ENCODE measurements at regions not wholly inside any gene's neighbourhood (a gene's known extent, or its start where the extent isn't known, plus 50 kb on each side); places are given as distances from the start of the nearest gene placed in this dataset.
"Not testable (repeated sequence)": the region's sequence is repeated elsewhere in the genome, so short reads cannot be mapped to it uniquely, and the experiment has no call there.

DNA sequence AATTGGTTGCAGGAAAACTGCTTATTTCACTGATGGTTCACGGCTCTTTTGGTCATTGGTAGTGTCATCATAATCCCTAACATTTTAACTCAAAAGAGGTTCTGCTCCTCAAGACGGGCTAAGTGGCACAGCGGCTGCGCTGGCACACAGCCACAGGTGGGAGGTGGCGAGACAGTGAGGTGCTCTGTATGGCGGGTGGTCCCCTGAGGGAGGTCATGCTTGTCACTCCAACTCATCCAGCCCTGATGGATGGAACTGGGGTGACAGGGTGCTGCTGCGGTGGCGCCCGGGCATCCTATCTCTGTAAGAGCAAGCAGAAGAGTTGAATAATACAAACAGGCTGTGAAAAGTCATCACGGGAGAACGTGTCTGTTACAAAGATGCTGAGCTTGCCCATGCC lies 370.2 kb downstream of the SFMBT2 start:
- Histone ChIP-seq H2AFZ (ENCODE audit: low read length) (no peak overlapping the region), H4K20me1 (ENCODE audit: insufficient read depth, low read length, poor library complexity, severe bottlenecking) (no peaks in the 10 kb centered on the region), H3K4me2 (ENCODE audit: low read depth, low read length, poor library complexity, severe bottlenecking) (no peak overlapping the region), H3F3A (ENCODE audit: low read depth) (no peaks in the 10 kb centered on the region), H3K36me3 (ENCODE audit: insufficient read depth, low read length) (no peaks in the 10 kb centered on the region), H3K9me2 (replicated peaks; ENCODE audit: low read depth, low read length) (no peaks in the 10 kb centered on the region), H3K27me3 (ENCODE audit: insufficient read depth, low read length, poor library complexity, severe bottlenecking) (no peaks in the 10 kb centered on the region), H3K9ac (ENCODE audit: low read depth, low read length, poor library complexity, severe bottlenecking) (no peak overlapping the region), H3K79me2 (ENCODE audit: insufficient read depth, low read length) (no peaks in the 10 kb centered on the region), H3K4me3 (ENCODE audit: low read length, poor library complexity, severe bottlenecking) (no peak overlapping the region), H3K4me1 (ENCODE audit: insufficient read depth, low read length, poor library complexity, severe bottlenecking) (peaks cover 37% of the 10 kb centered on the region), H3K9me3 (ENCODE audit: insufficient read depth, low read depth, low read length) (no peaks in the 10 kb centered on the region)
- TF ChIP-seq CTCF (conservative IDR thresholded peaks at IDR 0.05; ENCODE audit: low read length) (no peak), EZH2phosphoT487 (IDR thresholded peaks at IDR 0.05; ENCODE audit: borderline replicate concordance) (no peak)

DNA sequence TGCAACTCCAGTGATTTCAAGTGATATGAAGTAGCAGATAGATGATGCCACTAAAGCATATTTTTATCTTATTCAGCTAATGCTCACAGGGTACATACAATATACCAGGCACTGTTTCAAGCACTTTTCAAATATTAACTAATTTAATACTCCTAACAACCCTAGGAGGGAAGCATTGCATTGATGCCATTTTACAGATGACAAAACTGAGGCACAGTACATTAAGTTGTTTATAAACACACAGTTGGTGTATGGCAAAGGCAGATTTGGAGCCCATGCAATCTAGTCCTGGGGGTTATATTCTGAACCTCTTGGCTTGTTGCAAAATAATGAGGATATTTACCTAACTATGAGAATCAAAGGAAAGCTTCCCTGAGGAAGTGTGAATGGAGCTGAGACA lies 371.0 kb downstream of the SFMBT2 start:
- no peak overlapping the region for H3K9ac ChIP-seq (ENCODE audit: low read depth, low read length, poor library complexity, severe bottlenecking)
- H3F3A ChIP-seq (ENCODE audit: low read depth) = no peaks in the 10 kb centered on the region
- no peaks in the 10 kb centered on the region for H4K20me1 ChIP-seq (ENCODE audit: insufficient read depth, low read length, poor library complexity, severe bottlenecking)
- no peak overlapping the region for H2AFZ ChIP-seq (ENCODE audit: low read length)
- H3K27me3 ChIP-seq (ENCODE audit: insufficient read depth, low read length, poor library complexity, severe bottlenecking) = no peaks in the 10 kb centered on the region
- no peaks in the 10 kb centered on the region for H3K9me3 ChIP-seq (ENCODE audit: insufficient read depth, low read depth, low read length)
- no peak overlapping the region for H3K4me2 ChIP-seq (ENCODE audit: low read depth, low read length, poor library complexity, severe bottlenecking)
- peaks cover 35% of the 10 kb centered on the region for H3K4me1 ChIP-seq (ENCODE audit: insufficient read depth, low read length, poor library complexity, severe bottlenecking)
- H3K4me3 ChIP-seq (ENCODE audit: low read length, poor library complexity, severe bottlenecking) = no peak overlapping the region
- TF ChIP-seq CTCF (conservative IDR thresholded peaks at IDR 0.05; ENCODE audit: low read length) = no peak
- TF ChIP-seq EZH2phosphoT487 (IDR thresholded peaks at IDR 0.05; ENCODE audit: borderline replicate concordance) = no peak
- no peaks in the 10 kb centered on the region for H3K36me3 ChIP-seq (ENCODE audit: insufficient read depth, low read length)
- H3K9me2 ChIP-seq (replicated peaks; ENCODE audit: low read depth, low read length) = no peaks in the 10 kb centered on the region
- H3K79me2 ChIP-seq (ENCODE audit: insufficient read depth, low read length) = no peaks in the 10 kb centered on the region

- H4K20me1 ChIP-seq (ENCODE audit: insufficient read depth, low read length, poor library complexity, severe bottlenecking) = no peaks in the 10 kb centered on the region
- H3K9ac ChIP-seq (ENCODE audit: low read depth, low read length, poor library complexity, severe bottlenecking) = no peak overlapping the region
- H3K79me2 ChIP-seq (ENCODE audit: insufficient read depth, low read length) = no peaks in the 10 kb centered on the region
- H3K36me3 ChIP-seq (ENCODE audit: insufficient read depth, low read length) = no peaks in the 10 kb centered on the region
- no peaks in the 10 kb centered on the region for H3K27me3 ChIP-seq (ENCODE audit: insufficient read depth, low read length, poor library complexity, severe bottlenecking)
- H2AFZ ChIP-seq (ENCODE audit: low read length) = no peak overlapping the region
- TF ChIP-seq CTCF (conservative IDR thresholded peaks at IDR 0.05; ENCODE audit: low read length) = no peak
- no peak for TF ChIP-seq EZH2phosphoT487 (IDR thresholded peaks at IDR 0.05; ENCODE audit: borderline replicate concordance)
- H3K4me2 ChIP-seq (ENCODE audit: low read depth, low read length, poor library complexity, severe bottlenecking) = no peak overlapping the region
- H3K4me3 ChIP-seq (ENCODE audit: low read length, poor library complexity, severe bottlenecking) = no peak overlapping the region
- peaks cover 31% of the 10 kb centered on the region for H3K4me1 ChIP-seq (ENCODE audit: insufficient read depth, low read length, poor library complexity, severe bottlenecking)
- no peaks in the 10 kb centered on the region for H3K9me2 ChIP-seq (replicated peaks; ENCODE audit: low read depth, low read length)
- no peaks in the 10 kb centered on the region for H3K9me3 ChIP-seq (ENCODE audit: insufficient read depth, low read depth, low read length)
- no peaks in the 10 kb centered on the region for H3F3A ChIP-seq (ENCODE audit: low read depth)
These were observed 372.4 kb downstream of the SFMBT2 start for GRCh38 chr10:7038416-7038815.

GRCh38 chr10:7037434-7037833 lies 373.4 kb downstream of the SFMBT2 start:
- not testable (repeated sequence) for H4K20me1 ChIP-seq (ENCODE audit: insufficient read depth, low read length, poor library complexity, severe bottlenecking); H3K79me2 ChIP-seq (ENCODE audit: insufficient read depth, low read length); H3K27me3 ChIP-seq (ENCODE audit: insufficient read depth, low read length, poor library complexity, severe bottlenecking); H3K9ac ChIP-seq (ENCODE audit: low read depth, low read length, poor library complexity, severe bottlenecking); H3K9me3 ChIP-seq (ENCODE audit: insufficient read depth, low read depth, low read length); H3K4me3 ChIP-seq (ENCODE audit: low read length, poor library complexity, severe bottlenecking); H2AFZ ChIP-seq (ENCODE audit: low read length); H3K4me2 ChIP-seq (ENCODE audit: low read depth, low read length, poor library complexity, severe bottlenecking); H3K9me2 ChIP-seq (replicated peaks; ENCODE audit: low read depth, low read length); H3K36me3 ChIP-seq (ENCODE audit: insufficient read depth, low read length); H3F3A ChIP-seq (ENCODE audit: low read depth)
- peaks cover 30% of the 10 kb centered on the region for H3K4me1 ChIP-seq (ENCODE audit: insufficient read depth, low read length, poor library complexity, severe bottlenecking)

Measured in Loucy (cell line).